HG03460 (cell line): ENCODE measurements at regions not wholly inside any gene's neighbourhood (a gene's known extent, or its start where the extent isn't known, plus 50 kb on each side); places are given as distances from the start of the nearest gene placed in this dataset.
A peak's percentile ranks its signal among the peaks of the same experiment; 100 is the strongest.
"Not testable (repeated sequence)": the region's sequence is repeated elsewhere in the genome, so short reads cannot be mapped to it uniquely, and the experiment has no call there.

Source experiments
- ATAC-seq: cut with Tn5 transposase; IDR thresholded peaks from one replicate; pipeline ENCODE4 v1.9.1; 2021; ENCODE audit not compliant: unreplicated experiment

- no peak for ATAC-seq
Measured at GRCh38 chr3:40745381-40746106, 220.8 kb downstream of the ZNF621 start.

- ATAC-seq, result no peak
Measured at GRCh38 chr3:40751666-40752065, 226.9 kb downstream of the ZNF621 start.

DNA sequence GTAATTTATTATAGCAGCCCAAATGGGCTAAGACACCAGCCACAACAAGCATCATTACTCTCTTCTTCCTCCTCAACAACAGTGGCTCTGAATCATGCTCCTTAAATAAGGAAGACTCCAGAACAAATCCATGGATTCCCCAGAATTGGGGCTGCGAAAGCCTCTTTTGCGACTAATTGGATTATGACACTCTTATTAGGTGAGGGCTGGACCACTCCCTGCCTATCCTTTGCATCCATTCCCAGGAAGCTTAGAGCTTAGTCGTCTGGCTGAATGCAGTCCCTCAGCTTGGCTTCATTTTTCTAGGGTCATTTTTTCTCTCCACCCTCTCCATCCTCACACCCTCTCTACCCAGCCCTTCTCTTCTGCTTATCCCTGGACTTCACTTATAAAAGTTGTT lies 227.7 kb downstream of the ZNF621 start:
- ATAC-seq, result no peak

GRCh38 chr3:40753291-40753770 lies 228.6 kb downstream of the ZNF621 start:
- ATAC-seq, result no peak

- ATAC-seq, result no peak
Measured at GRCh38 chr3:40753951-40754350, 229.2 kb downstream of the ZNF621 start.

DNA sequence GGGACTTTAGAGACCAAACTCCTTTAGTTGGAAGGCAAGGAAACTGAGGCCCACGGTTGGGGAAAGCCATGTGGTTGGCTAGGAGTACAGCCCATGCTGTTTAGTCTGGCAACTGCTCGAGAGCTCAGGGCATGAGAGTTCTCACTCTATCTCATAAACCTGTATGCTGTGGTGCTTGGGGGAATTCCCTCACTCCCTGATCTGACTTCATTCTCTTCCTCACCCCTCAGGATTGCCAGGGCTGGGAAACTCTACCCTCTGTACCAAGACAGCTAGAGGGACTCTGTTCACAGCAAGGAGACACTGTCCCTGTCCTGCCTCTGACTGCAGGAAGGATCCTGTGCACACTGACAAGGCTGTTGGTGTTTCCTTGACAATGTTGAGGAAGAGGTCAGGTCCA lies 230.2 kb downstream of the ZNF621 start:
- no peak for ATAC-seq

DNA sequence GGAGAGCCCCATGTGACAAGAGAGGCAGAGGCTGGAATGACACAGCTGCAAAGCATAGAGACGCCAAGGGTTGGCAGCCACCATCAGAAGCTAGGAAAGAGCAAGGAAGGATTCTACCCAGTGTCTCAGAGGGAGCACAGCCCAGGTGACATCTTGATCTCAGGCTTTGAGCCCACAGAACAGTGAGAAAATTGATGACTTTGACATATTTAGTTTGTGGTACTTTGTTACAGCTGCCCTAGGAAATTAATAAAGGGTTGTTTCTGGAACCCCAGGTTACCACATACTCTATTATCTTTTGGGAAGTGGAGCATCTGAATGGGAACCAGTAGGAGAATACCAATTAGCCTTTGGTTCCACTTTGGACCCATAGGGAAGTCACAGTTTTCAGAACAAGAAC lies 231.7 kb downstream of the ZNF621 start:
- ATAC-seq, result no peak

DNA sequence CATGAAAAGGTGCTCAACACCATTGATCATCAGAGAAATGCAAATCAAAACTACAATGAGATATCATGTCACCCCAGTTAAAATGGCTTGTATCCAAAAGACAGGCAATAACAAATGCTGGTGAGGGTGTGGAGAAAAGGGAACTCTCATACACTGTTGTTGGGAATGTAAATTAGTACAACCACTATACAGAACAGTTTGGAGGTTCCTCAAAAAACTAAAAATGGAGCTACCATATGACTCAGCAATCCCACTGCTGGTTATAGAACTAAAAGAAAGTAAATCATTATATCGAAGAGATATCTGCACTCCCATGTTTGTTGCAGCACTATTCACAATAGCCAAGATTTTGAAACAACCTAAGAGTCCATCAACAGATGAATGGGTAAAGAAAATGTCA lies 238.0 kb downstream of the ZNF621 start:
- not testable (repeated sequence) for ATAC-seq

- ATAC-seq, result no peak
Measured at GRCh38 chr3:40763807-40764206, 239.0 kb downstream of the ZNF621 start.

GRCh38 chr3:40764747-40765146 lies 240.0 kb downstream of the ZNF621 start:
- ATAC-seq, result no peak

GRCh38 chr3:40765884-40766283 lies 241.1 kb downstream of the ZNF621 start:
- ATAC-seq, result peak; percentile 79

DNA sequence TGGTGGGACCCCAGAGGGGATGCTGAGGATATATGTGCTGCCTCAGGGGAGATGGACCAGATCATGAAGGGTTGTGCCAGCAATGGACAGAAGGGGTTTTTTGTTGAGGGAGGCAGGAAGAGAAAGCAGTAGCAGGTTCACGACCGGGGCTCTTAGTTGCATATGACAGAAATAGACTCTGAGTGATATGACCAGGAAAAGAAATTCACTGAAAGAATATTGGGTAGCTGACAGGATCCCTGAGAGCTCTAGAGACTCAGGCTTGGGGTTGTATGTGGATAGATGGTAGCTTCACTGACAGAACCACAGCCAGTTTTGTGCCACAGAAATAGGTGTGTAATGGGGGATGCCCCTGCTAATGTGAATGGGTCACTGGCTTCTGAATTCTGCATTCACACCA lies 241.6 kb downstream of the ZNF621 start:
- ATAC-seq, result peak; percentile 42

DNA sequence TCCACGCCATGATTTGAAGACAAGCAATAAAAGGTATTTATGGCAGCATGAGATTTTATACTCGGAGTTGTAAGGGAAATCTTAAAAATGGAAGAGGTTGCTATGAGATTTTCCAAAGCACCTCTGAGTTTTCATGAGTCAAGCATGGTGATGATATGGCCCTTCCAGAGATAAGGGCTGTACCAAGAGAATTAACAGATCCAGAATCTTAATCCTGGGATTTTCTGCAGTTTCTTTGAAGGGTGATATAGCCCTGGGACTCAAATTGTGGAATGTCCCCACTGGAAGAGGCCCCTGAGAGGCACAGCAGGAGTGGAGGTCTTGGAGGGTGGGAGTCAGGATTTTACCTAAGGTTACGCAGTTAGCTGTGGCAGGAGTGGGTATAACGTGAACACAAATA lies 243.3 kb downstream of the ZNF621 start:
- no peak for ATAC-seq

GRCh38 chr3:40768536-40768935 lies 243.8 kb downstream of the ZNF621 start:
- ATAC-seq, result no peak

GRCh38 chr3:40770061-40770460 lies 245.3 kb downstream of the ZNF621 start:
- ATAC-seq, result no peak

- no peak for ATAC-seq
Measured at GRCh38 chr3:40771112-40771511, 246.4 kb downstream of the ZNF621 start.

DNA sequence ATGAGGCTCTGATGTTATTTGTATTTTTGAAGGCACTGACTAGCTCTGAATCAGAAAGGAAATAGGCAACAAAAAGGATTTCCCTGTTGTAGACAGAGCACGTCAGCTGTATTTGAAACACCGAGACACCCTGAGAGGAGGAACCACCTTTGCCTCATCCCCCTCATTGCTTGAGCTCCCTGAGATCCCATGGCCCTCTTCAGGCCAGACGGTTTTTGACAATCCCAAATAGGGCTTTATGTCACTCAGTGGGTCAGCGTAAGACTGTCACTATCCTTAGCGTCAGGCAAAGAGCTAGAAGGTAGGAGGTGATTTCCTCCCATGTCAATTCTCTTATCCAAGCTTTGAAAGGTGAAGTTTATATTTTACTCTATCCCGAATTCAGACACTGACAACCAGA lies 254.3 kb downstream of the ZNF621 start:
- ATAC-seq, result no peak

- ATAC-seq, result no peak
Measured at GRCh38 chr3:40780291-40780924, 255.6 kb downstream of the ZNF621 start.

DNA sequence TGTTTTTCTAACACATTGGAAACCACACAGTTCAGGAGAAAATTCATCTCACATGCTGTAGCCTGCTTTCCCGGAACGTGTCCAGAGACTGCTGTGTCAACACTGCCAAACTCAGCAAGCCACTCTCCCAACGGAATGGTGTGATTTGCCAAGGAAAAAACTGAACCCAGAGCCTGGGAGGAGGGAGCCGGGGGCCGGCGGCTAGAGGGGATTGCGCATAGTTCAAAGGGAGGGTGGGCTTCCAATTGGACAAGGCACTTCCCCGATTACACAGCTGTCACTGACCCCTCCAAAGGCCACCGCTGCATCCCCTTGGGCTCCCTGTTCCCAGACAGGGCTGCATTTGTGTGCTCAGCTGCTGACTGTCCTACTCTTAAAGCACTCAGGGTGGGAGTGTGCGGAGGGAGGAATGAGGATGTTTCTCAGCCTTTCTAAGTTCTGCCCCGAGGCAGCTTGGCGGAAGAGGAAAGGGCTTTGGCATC lies 256.2 kb downstream of the ZNF621 start:
- no peak for ATAC-seq

- no peak for ATAC-seq
Measured at GRCh38 chr3:40782111-40782721, 257.5 kb downstream of the ZNF621 start.

- ATAC-seq, result no peak
Measured at GRCh38 chr3:40790746-40791145, 266.0 kb downstream of the ZNF621 start.

DNA sequence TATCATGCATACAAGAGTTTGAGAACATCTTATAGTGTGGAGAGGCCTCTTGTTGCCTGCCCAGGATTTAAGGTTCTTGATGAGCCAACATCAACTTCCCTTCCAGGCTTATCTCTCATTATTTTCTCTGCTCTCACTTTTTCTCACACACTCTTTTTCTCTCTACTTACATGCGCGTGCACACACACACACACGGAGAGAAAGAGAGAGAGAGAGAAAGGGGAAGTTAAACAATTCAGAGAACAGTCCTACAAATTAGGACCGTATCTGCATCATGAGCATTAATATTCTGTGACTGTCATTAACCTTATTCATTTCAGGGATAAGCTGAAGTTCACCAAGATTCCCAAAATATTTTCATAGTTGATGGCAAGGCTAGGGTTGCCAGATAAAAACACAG lies 269.0 kb downstream of the ZNF621 start:
- no peak for ATAC-seq
